SU-DHL-6 (cell line): ENCODE measurements at regions not wholly inside any gene's neighbourhood (a gene's known extent, or its start where the extent isn't known, plus 50 kb on each side); places are given as distances from the start of the nearest gene placed in this dataset.

Experiments used
- H2AFZ ChIP-seq: fragments of 200-600 bp; sonication (generic); 2 replicates; pipeline ENCODE4 v1.6.1; 2014; ENCODE audit warnings: low read depth, mild to moderate bottlenecking, moderate library complexity, mixed read lengths, antibody characterized with exemption, low read length; ENCODE audit not compliant: severe bottlenecking
- H3F3A ChIP-seq: fragments of 200-600 bp; shearing (Covaris generic); 2 replicates; pipeline ENCODE4 v1.6.0; 2016; ENCODE audit warnings: antibody characterized with exemption, mild to moderate bottlenecking; ENCODE audit not compliant: insufficient read depth
- H3K27ac ChIP-seq: fragments of 200-600 bp; sonication (generic); 2 replicates; pipeline ENCODE4 v1.5.1; 2016; ENCODE audit warnings: low read depth, mild to moderate bottlenecking, low read length, moderate library complexity, mixed read lengths
- H3K27me3 ChIP-seq: fragments of 200-600 bp; sonication (generic), shearing (Covaris generic); 2 replicates; pipeline ENCODE4 v1.6.0; 2014; ENCODE audit warnings: mild to moderate bottlenecking, low read length
- H3K36me3 ChIP-seq: fragments of 200-600 bp; sonication (generic); 2 replicates; pipeline ENCODE4 v1.6.1; 2014; ENCODE audit warnings: mild to moderate bottlenecking, low read length, mixed read lengths
- H3K4me2 ChIP-seq: fragments of 300-600, 200-600 bp; shearing (Covaris generic), sonication (generic); 2 replicates; pipeline ENCODE4 v1.6.0; 2014; ENCODE audit warnings: low read length, low read depth, mild to moderate bottlenecking; ENCODE audit not compliant: poor library complexity, severe bottlenecking
- H3K4me3 ChIP-seq: fragments of 200-600 bp; sonication (generic); 2 replicates; pipeline ENCODE4 v1.5.1; 2014; ENCODE audit warnings: antibody characterized with exemption, low read length, mild to moderate bottlenecking, mixed read lengths; ENCODE audit not compliant: insufficient read depth, poor library complexity, severe bottlenecking
- H3K79me2 ChIP-seq: fragments of 200-600 bp; sonication (generic); 2 replicates; pipeline ENCODE4 v1.6.1; 2014; ENCODE audit warnings: mild to moderate bottlenecking, low read length, moderate library complexity; ENCODE audit not compliant: insufficient read depth
- H3K9ac ChIP-seq: fragments of 200-600 bp; sonication (generic); 2 replicates; pipeline ENCODE4 v1.7.0; 2014; ENCODE audit warnings: mild to moderate bottlenecking, low read length
- H3K9me2 ChIP-seq: fragments of 200-600 bp; sonication (generic); replicated peaks from 2 replicates; pipeline ENCODE4 v1.6.1; 2014; ENCODE audit warnings: low read length; ENCODE audit not compliant: insufficient read depth
- H3K9me3 ChIP-seq: fragments of 200-600 bp; sonication (generic); 2 replicates; pipeline ENCODE4 v1.6.1; 2014; ENCODE audit warnings: low read length, mixed read lengths; ENCODE audit not compliant: insufficient read depth
- H4K20me1 ChIP-seq: fragments of 200-600 bp; sonication (generic); 2 replicates; pipeline ENCODE4 v1.6.1; 2014; ENCODE audit warnings: low read depth, mild to moderate bottlenecking, antibody characterized with exemption, low read length, moderate library complexity, mixed read lengths
- CTCF ChIP-seq: fragments of 200-600 bp; sonication (generic); IDR thresholded peaks from one replicate; pipeline ENCODE4 v1.5.1; 2017; ENCODE audit warnings: antibody characterized with exemption, mild to moderate bottlenecking, low read length, moderate library complexity; ENCODE audit not compliant: insufficient read depth, poor library complexity, severe bottlenecking
- EZH2phosphoT487 ChIP-seq: fragments of 200-600 bp; sonication (generic), shearing (Covaris generic); conservative IDR thresholded peaks from 2 replicates; pipeline ENCODE4 v1.6.1; 2018; ENCODE audit warnings: mild to moderate bottlenecking, antibody characterized with exemption, low read length, moderate library complexity, mixed read lengths

GRCh38 chr16:51211148-51211547 lies 60.1 kb upstream of the SALL1 start:
- Histone ChIP-seq H3K36me3 (no peaks in the 10 kb centered on the region), H3K79me2 (no peaks in the 10 kb centered on the region), H3K9ac (no peak overlapping the region), H3K9me2 (no peaks in the 10 kb centered on the region), H3K9me3 (no peaks in the 10 kb centered on the region), H3K4me3 (no peak overlapping the region), H3K4me2 (no peak overlapping the region), H2AFZ (no peak overlapping the region), H3K27ac (no peak overlapping the region), H4K20me1 (no peaks in the 10 kb centered on the region), H3F3A (no peaks in the 10 kb centered on the region), H3K27me3 (no peaks in the 10 kb centered on the region)
- no peak for TF ChIP-seq CTCF
- TF ChIP-seq EZH2phosphoT487 = no peak

GRCh38 chr16:51210087-51210486 lies 59.0 kb upstream of the SALL1 start:
- Histone ChIP-seq H3K9me3 (no peaks in the 10 kb centered on the region), H3K36me3 (no peaks in the 10 kb centered on the region)

GRCh38 chr16:51201604-51202003 lies 50.5 kb upstream of the SALL1 start:
- Histone ChIP-seq H3K4me2 (no peak overlapping the region), H4K20me1 (no peaks in the 10 kb centered on the region), H3K79me2 (no peaks in the 10 kb centered on the region), H3K9me2 (no peaks in the 10 kb centered on the region), H3K9me3 (peaks cover 16% of the 10 kb centered on the region; the same call in 1 of the 2 replicates), H3K36me3 (no peaks in the 10 kb centered on the region), H3K27me3 (no peaks in the 10 kb centered on the region), H3K27ac (no peak overlapping the region), H3F3A (no peaks in the 10 kb centered on the region), H3K4me3 (no peak overlapping the region), H3K9ac (no peak overlapping the region), H2AFZ (no peak overlapping the region)
- no peak for TF ChIP-seq EZH2phosphoT487
- TF ChIP-seq CTCF = no peak

More at GRCh38 chr16:51210087-51210486, 59.0 kb upstream of the SALL1 start:
- Histone ChIP-seq H3K79me2 (no peaks in the 10 kb centered on the region), H3K4me3 (no peak overlapping the region), H3K27ac (no peak overlapping the region), H4K20me1 (no peaks in the 10 kb centered on the region), H2AFZ (no peak overlapping the region), H3F3A (no peaks in the 10 kb centered on the region), H3K27me3 (no peaks in the 10 kb centered on the region), H3K4me2 (no peak overlapping the region), H3K9ac (no peak overlapping the region), H3K9me2 (no peaks in the 10 kb centered on the region)
- TF ChIP-seq EZH2phosphoT487 (no peak), CTCF (no peak)
